ENCODE measurements at regions not wholly inside any gene's neighbourhood (a gene's known extent, or its start where the extent isn't known, plus 50 kb on each side); places are given as distances from the start of the nearest gene placed in this dataset.

GRCh38 chr16:5496013-5496412, 398.4 kb upstream of the EEF2KMT start:
- TF ChIP-seq, protein P1, sequence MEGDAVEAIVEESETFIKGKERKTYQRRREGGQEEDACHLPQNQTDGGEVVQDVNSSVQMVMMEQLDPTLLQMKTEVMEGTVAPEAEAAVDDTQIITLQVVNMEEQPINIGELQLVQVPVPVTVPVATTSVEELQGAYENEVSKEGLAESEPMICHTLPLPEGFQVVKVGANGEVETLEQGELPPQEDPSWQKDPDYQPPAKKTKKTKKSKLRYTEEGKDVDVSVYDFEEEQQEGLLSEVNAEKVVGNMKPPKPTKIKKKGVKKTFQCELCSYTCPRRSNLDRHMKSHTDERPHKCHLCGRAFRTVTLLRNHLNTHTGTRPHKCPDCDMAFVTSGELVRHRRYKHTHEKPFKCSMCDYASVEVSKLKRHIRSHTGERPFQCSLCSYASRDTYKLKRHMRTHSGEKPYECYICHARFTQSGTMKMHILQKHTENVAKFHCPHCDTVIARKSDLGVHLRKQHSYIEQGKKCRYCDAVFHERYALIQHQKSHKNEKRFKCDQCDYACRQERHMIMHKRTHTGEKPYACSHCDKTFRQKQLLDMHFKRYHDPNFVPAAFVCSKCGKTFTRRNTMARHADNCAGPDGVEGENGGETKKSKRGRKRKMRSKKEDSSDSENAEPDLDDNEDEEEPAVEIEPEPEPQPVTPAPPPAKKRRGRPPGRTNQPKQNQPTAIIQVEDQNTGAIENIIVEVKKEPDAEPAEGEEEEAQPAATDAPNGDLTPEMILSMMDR (conservative IDR thresholded peaks at IDR 0.05; ENCODE audit: low read depth in 2 of 2) = no peak
- TF ChIP-seq POLR2AphosphoS5 (IDR thresholded peaks at IDR 0.05; ENCODE audit: low read depth) (no peak), REST (IDR thresholded peaks at IDR 0.05; ENCODE audit: unreplicated experiment) (no peak), EZH2 (IDR thresholded peaks at IDR 0.05; ENCODE audit: low read depth, unreplicated experiment) (no peak), JUNB (IDR thresholded peaks at IDR 0.05; ENCODE audit: unreplicated experiment) (no peak), EZH2phosphoT487 (IDR thresholded peaks at IDR 0.05; ENCODE audit: unreplicated experiment) (no peak), CREB1 (CRISPR knock-in tag; IDR thresholded peaks at IDR 0.05; ENCODE audit: low read depth) (no peak), ZNF462 (CRISPR knock-in tag; IDR thresholded peaks at IDR 0.05) (no peak), NANOG (IDR thresholded peaks at IDR 0.05; ENCODE audit: borderline replicate concordance) (no peak)
